Prostate gland (tissue), 2 donors: ENCODE measurements at regions not wholly inside any gene's neighbourhood (a gene's known extent, or its start where the extent isn't known, plus 50 kb on each side); places are given as distances from the start of the nearest gene placed in this dataset.

Experiments used
- DNase-seq: peaks from one replicate; pipeline ENCODE4 v3.0.0-alpha.2; 2019; ENCODE audit warnings: low spot score
- H3K27ac ChIP-seq, 2 donors: fragments of 200-600 bp; sonication (generic); 2 replicates each; pipeline ENCODE4 v1.5.1; 2017 to 2019
- H3K27me3 ChIP-seq: fragments of 200-600 bp; sonication (generic); replicated peaks from 2 replicates; pipeline ENCODE4 v1.5.1; 2019; ENCODE audit not compliant: insufficient read depth
- H3K36me3 ChIP-seq, 2 donors: fragments of 200-600 bp; sonication (generic); 1 replicate in 1 of 2; 2 replicates in 1 of 2; pipeline versions ENCODE4 v1.5.1 to v1.8.1; 2017 to 2019
- H3K4me1 ChIP-seq: fragments of 200-600 bp; sonication (generic); replicated peaks from 2 replicates; pipeline ENCODE4 v1.5.1; 2019
- H3K4me3 ChIP-seq, 2 donors: fragments of 200-600 bp; sonication (generic); 2 replicates each; pipeline ENCODE4 v1.5.1; 2017 to 2019
- H3K9me3 ChIP-seq: fragments of 200-600 bp; sonication (generic); 2 replicates; pipeline ENCODE4 v1.5.1; 2017
- POLR2A ChIP-seq: fragments of 450-650 bp; IDR thresholded peaks from one replicate; pipeline ENCODE4 v1.6.1; 2016; ENCODE audit warnings: antibody characterized with exemption, mild to moderate bottlenecking
- POLR2AphosphoS5 ChIP-seq: sonication (generic); formaldehyde crosslinking; IDR thresholded peaks from one replicate; pipeline ENCODE4 v1.6.1; 2017; ENCODE audit warnings: antibody characterized with exemption
- WGBS: methylation state at CpG from one replicate; pipeline ENCODE4 v1.1.5; 2018; 5-methylcytosine and 5-hydroxymethylcytosine counted together
- intact Hi-C: fragments of 100-400 bp; cut with DNase I; formaldehyde crosslinking; loops from one replicate; pipeline ENCODE4 v1.14.2; 2022
- TF ChIP-seq, protein P1 (sequence below), 4 experiments: fragments of 200-600 bp in 2 of 4; fragments of 450-650 bp in 2 of 4; sonication (generic) in 2 of 4; IDR thresholded peaks; 1 replicate in 3 of 4; 2 replicates in 1 of 4; pipeline ENCODE4 v1.5.1; 2016 to 2019; ENCODE audit warnings: antibody characterized with exemption in 4 of 4, mild to moderate bottlenecking in 2 of 4, moderate library complexity in 2 of 4

- intact Hi-C loops: no loop called here
- no peaks in the 10 kb centered on the region for H3K4me1 ChIP-seq
- H3K9me3 ChIP-seq: no peaks in the 10 kb centered on the region
- H3K27me3 ChIP-seq: no peaks in the 10 kb centered on the region
- no peaks in the 10 kb centered on the region for H3K36me3 ChIP-seq
- TF ChIP-seq POLR2AphosphoS5 (no peak), POLR2A (no peak)
- TF ChIP-seq, protein P1, sequence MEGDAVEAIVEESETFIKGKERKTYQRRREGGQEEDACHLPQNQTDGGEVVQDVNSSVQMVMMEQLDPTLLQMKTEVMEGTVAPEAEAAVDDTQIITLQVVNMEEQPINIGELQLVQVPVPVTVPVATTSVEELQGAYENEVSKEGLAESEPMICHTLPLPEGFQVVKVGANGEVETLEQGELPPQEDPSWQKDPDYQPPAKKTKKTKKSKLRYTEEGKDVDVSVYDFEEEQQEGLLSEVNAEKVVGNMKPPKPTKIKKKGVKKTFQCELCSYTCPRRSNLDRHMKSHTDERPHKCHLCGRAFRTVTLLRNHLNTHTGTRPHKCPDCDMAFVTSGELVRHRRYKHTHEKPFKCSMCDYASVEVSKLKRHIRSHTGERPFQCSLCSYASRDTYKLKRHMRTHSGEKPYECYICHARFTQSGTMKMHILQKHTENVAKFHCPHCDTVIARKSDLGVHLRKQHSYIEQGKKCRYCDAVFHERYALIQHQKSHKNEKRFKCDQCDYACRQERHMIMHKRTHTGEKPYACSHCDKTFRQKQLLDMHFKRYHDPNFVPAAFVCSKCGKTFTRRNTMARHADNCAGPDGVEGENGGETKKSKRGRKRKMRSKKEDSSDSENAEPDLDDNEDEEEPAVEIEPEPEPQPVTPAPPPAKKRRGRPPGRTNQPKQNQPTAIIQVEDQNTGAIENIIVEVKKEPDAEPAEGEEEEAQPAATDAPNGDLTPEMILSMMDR (IDR thresholded peaks at IDR 0.05): no peak
- no peak for DNase-seq
- H3K27ac ChIP-seq: no peak overlapping the region
- no peak overlapping the region for H3K4me3 ChIP-seq
- 96% methylated on average over 1 of the region's 1 CpG for WGBS
Observed at GRCh38 chr1:14318830-14319229, 279.7 kb upstream of the KAZN start.

- Histone ChIP-seq H3K4me1 (no peaks in the 10 kb centered on the region), H3K4me3 (no peak overlapping the region), H3K36me3 (no peaks in the 10 kb centered on the region), H3K27ac (no peak overlapping the region), H3K9me3 (no peaks in the 10 kb centered on the region), H3K27me3 (no peaks in the 10 kb centered on the region)
- intact Hi-C loops: no loop called here
- 60% methylated on average over 2 of the region's 2 CpGs for WGBS
- no peak for DNase-seq
- TF ChIP-seq, protein P1 (IDR thresholded peaks at IDR 0.05): no peak
- TF ChIP-seq POLR2AphosphoS5 (no peak), POLR2A (no peak)
Observed at GRCh38 chr1:14320518-14320917, 278.0 kb upstream of the KAZN start.

- H3K27me3 ChIP-seq: no peaks in the 10 kb centered on the region
- no peak overlapping the region for H3K4me3 ChIP-seq
- no peaks in the 10 kb centered on the region for H3K9me3 ChIP-seq
- H3K36me3 ChIP-seq: no peaks in the 10 kb centered on the region
- TF ChIP-seq POLR2A: no peak
- TF ChIP-seq, protein P1 (IDR thresholded peaks at IDR 0.05): no peak
- TF ChIP-seq POLR2AphosphoS5: no peak
- intact Hi-C loops: no loop called here
- no peak for DNase-seq
- no peak overlapping the region for H3K27ac ChIP-seq
- 56% methylated on average over 8 of the region's 8 CpGs for WGBS
- H3K4me1 ChIP-seq: no peaks in the 10 kb centered on the region
Observed at GRCh38 chr1:14320986-14321385, 277.5 kb upstream of the KAZN start.

DNA sequence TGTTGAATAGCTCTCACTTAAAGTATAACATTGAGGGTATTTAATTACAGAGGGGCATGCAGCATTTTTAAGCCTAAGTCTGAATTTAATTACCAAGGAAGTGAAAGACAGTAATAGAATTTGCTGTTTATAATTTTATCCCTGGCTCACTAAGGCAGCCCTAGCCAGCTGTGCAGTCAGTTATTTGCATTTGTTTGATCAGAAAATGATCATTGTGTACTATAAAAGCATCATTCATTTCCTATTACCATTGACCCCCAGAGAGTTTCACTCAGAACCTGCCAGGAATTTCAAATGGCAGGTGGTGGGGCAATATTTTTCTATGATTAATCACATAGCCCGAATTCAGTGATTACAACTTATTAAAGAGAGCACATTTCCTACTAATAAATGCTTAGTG lies 277.1 kb upstream of the KAZN start:
- intact Hi-C loops: no loop called here
- WGBS: 30% methylated on average over 1 of the region's 1 CpG
- Histone ChIP-seq H3K9me3 (no peaks in the 10 kb centered on the region), H3K4me3 (no peak overlapping the region), H3K27ac (no peak overlapping the region), H3K27me3 (no peaks in the 10 kb centered on the region), H3K36me3 (no peaks in the 10 kb centered on the region), H3K4me1 (no peaks in the 10 kb centered on the region)
- TF ChIP-seq, protein P1 (IDR thresholded peaks at IDR 0.05): no peak
- no peak for TF ChIP-seq POLR2AphosphoS5
- no peak for DNase-seq

- 52% methylated on average over 2 of the region's 2 CpGs for WGBS
- Histone ChIP-seq H3K9me3 (no peaks in the 10 kb centered on the region), H3K27ac (no peak overlapping the region), H3K27me3 (no peaks in the 10 kb centered on the region), H3K36me3 (no peaks in the 10 kb centered on the region), H3K4me1 (no peaks in the 10 kb centered on the region), H3K4me3 (no peak overlapping the region)
- TF ChIP-seq, protein P1 (IDR thresholded peaks at IDR 0.05): no peak
- TF ChIP-seq POLR2A (no peak), POLR2AphosphoS5 (no peak)
- intact Hi-C loops: no loop called here
- DNase-seq: no peak
Observed at GRCh38 chr1:14323568-14324247, 274.8 kb upstream of the KAZN start.
